Rectal smooth muscle tissue (tissue), 1 donor: ENCODE measurements at regions not wholly inside any gene's neighbourhood (a gene's known extent, or its start where the extent isn't known, plus 50 kb on each side); places are given as distances from the start of the nearest gene placed in this dataset.

Experiments
- H3K27ac ChIP-seq: one replicate; pipeline ENCODE4 v1.7.0; 2013; ENCODE audit warnings: low read depth, low read length, inconsistent platforms
- H3K27me3 ChIP-seq: one replicate; pipeline ENCODE4 v1.7.0; 2013; ENCODE audit warnings: low read length; ENCODE audit not compliant: control insufficient read depth, insufficient read depth
- H3K36me3 ChIP-seq: one replicate; pipeline ENCODE4 v1.7.0; 2013; ENCODE audit warnings: low read length; ENCODE audit not compliant: control insufficient read depth, insufficient read depth
- H3K4me1 ChIP-seq: one replicate; pipeline ENCODE4 v1.7.0; 2013; ENCODE audit warnings: low read length; ENCODE audit not compliant: control insufficient read depth, insufficient read depth
- H3K4me3 ChIP-seq: one replicate; pipeline ENCODE4 v1.7.0; 2013; ENCODE audit warnings: low read length
- H3K9ac ChIP-seq: one replicate; pipeline ENCODE4 v1.7.0; 2013; ENCODE audit warnings: low read length

DNA sequence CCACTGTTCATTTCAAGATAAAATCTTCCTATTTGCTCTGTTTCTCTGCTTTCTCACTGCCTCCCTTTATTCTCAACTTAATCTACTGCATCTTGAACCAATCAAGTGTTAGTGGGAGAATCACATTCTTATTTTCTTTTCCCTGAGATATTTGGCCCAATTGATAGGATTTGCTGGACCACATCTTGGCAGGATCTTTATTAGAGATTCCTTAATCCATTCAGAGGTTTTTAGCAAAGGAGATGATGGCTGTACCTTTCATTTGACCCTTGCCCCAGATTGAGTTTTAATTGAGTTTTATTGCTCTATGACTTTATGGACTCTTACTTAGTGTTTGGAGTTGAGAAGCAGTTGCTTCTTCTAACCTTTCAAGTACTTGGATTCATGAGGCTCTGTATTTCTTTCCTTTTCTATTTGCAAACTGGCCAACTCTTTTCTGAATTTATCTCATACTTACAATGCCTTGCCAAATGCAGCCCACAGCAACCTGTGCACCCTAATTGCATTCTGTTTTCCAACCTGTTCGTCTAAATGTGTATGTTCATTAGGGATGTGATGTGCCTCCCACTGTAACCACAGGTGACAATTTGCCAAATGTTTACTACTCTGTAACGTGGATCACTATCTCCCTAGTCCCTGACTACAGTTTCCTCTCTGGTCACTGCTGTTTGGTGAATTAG is 274.8 kb upstream of the KAZN start:
- H3K4me3 ChIP-seq, result no peak overlapping the region
- no peak overlapping the region for H3K9ac ChIP-seq
- H3K4me1 ChIP-seq, result no peaks in the 10 kb centered on the region
- H3K27ac ChIP-seq, result no peak overlapping the region
- no peaks in the 10 kb centered on the region for H3K27me3 ChIP-seq
- no peaks in the 10 kb centered on the region for H3K36me3 ChIP-seq

DNA sequence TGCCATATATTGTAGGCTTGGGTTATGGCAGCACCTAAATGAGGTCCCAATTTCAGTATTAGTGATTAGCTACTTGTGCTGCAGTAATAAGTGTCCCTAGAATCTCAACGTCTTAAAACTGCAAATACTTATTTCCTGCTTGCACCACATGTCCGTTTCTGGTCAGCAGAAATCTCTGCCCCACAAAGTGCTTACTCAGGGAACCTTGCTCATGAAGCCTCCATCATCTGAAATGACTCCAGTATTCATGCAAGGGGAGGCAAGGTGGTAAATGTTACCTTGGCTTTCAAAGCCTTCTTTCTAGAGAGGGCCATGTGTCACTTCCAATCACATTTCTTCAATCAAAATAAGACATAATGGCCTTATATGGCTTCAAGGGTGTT is 274.2 kb upstream of the KAZN start:
- no peak overlapping the region for H3K9ac ChIP-seq

DNA sequence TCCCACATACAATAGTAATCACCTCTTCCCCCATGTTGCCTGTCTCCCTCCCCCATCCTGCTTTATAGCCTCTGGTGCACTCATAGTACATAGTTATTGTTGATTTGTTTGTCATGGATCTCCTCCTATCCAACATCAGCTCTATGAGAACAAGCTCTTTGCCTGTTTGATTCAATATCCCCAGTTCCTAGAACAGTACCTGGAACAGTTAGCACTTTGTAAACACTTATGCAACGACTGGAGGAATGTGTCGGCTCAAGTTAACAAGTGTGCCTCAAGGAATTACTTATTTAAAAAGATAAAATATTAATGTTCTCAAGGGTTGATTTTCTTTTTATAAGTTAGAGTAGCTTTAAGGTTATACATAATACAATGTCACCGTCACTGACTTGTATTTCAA is 271.6 kb upstream of the KAZN start:
- Histone ChIP-seq H3K36me3 (no peaks in the 10 kb centered on the region), H3K27ac (no peak overlapping the region), H3K9ac (no peak overlapping the region), H3K4me1 (no peaks in the 10 kb centered on the region), H3K27me3 (no peaks in the 10 kb centered on the region), H3K4me3 (no peak overlapping the region)

More for the DNA sequence above, 274.2 kb upstream of the KAZN start:
- Histone ChIP-seq H3K27me3 (no peaks in the 10 kb centered on the region), H3K27ac (no peak overlapping the region), H3K4me1 (no peaks in the 10 kb centered on the region), H3K36me3 (no peaks in the 10 kb centered on the region), H3K4me3 (no peak overlapping the region)

DNA sequence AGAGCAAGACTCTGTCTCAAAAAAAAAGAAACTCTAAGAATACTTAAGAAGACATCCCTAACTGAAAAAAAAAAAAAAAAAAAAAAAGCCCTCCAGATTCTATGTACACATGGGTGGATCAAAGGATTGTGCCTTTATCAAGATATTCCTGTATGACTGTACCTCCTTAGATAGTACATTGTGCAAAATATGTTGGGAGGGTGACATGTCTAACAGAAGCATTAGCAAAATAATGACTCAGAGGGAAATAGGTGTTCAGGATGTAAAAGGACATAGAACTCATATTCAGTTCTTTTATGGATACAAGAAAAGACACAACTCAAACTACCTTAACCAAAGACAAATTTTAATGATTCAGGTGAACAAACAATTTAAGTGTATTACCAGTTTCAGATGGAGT is 269.8 kb upstream of the KAZN start:
- H3K27me3 ChIP-seq, result no peaks in the 10 kb centered on the region
- H3K9ac ChIP-seq, result no peak overlapping the region
- no peaks in the 10 kb centered on the region for H3K4me1 ChIP-seq
- no peaks in the 10 kb centered on the region for H3K36me3 ChIP-seq
- H3K27ac ChIP-seq, result no peak overlapping the region
- H3K4me3 ChIP-seq, result no peak overlapping the region

DNA sequence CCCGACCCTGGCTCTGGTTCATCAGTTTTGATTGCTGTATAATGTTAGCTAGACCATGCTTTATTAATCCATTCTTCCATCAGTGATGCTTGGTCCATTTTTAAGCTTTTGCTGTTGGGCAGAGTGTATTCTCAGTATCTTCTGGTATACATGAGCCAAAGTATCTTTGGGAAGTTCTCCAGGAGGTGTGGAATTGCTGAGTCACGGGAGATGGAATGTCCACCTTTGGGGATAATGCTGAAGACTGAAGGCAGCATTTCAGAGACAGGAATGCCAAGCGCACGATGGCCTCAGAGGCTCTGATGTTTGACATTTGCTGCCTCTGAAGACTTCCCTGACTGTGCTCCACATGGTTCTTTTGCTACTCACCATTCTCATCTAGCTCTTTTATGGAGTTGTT is 266.3 kb upstream of the KAZN start:
- H3K27me3 ChIP-seq, result no peaks in the 10 kb centered on the region
- H3K4me3 ChIP-seq, result no peak overlapping the region
- no peaks in the 10 kb centered on the region for H3K4me1 ChIP-seq
- H3K27ac ChIP-seq, result no peak overlapping the region
- H3K9ac ChIP-seq, result no peak overlapping the region
- no peaks in the 10 kb centered on the region for H3K36me3 ChIP-seq

DNA sequence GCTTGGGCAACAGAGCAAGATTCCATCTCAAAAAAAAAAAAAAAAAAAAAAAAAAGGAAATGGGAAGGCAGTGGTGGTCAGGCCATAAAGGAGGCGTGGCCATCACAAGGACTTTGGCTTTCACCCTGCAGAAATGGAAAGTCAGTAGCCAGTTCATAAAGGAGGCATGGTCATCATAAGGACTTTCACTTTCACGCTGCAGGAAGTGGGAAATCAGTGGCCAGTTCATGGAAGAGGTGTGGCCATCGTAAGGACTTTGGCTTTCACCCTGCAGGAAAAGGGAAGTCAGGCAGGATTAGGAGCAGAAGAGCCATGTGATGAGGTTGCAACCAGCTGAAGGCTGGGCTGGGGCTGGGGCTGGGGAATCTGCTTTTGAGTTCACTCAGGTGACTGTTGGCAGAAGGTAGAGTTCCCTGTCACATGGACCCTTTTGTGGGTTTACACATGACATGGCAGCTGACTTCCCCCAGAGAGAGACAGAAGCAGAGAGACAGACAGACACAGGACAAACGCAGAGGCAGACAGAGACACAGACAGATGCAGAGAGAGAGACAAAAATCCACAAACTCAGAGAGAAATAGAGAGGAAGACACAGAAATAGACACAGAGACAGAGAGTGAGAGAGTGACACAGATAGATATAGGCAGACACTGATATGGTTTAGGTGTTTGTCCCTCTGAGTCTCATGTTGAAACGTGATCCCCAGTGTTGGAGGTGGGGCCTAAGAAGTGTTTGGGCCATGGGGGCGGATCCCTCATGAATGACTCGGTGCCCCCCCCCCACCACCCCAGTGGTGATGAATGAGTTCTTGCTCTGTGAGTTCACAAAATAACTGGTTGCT is 263.9 kb upstream of the KAZN start:
- Histone ChIP-seq H3K27ac (no peak overlapping the region), H3K9ac (no peak overlapping the region), H3K4me1 (no peaks in the 10 kb centered on the region), H3K36me3 (no peaks in the 10 kb centered on the region), H3K4me3 (no peak overlapping the region), H3K27me3 (no peaks in the 10 kb centered on the region)

DNA sequence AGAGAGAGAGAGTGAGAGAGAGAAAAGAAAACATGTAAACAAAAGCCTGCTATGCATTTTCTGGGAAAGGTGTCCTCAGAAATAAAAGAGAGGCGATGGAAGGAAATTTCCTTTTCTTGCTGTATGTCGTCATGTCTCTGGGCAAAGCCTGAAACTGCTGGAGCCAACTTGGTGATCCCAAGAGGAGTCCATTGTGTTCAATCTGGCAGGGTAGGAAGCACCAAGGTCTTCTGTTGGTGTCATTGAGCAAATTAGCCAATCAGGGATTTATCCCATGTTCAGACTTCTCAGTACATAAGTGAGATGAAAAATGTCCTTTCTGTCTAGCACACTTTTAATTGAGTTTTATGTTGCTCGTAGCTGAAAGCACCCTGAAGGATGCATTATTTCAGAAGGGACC is 260.0 kb upstream of the KAZN start:
- Histone ChIP-seq H3K27me3 (no peaks in the 10 kb centered on the region), H3K4me3 (no peak overlapping the region), H3K4me1 (no peaks in the 10 kb centered on the region), H3K36me3 (no peaks in the 10 kb centered on the region), H3K9ac (no peak overlapping the region), H3K27ac (no peak overlapping the region)

DNA sequence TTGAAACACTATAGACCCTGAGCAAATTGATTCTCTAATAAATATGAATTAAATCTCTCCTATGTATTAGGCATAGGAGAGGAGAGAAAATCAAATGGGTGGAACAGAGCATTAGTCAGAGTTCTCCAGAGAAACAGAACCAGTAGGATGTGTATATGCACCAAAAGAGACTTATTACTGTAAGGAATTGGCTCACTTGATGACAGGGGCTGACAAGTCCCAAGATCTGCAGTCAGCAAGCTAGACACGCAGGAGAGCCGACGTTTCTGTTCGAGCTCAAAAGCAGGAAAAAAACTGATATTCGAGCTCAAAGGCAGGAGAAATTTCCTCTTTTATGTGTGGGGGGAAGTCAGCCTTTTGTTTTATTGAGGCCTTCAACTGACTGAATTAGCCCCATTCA is 259.2 kb upstream of the KAZN start:
- Histone ChIP-seq H3K27me3 (no peaks in the 10 kb centered on the region), H3K9ac (no peak overlapping the region), H3K4me1 (no peaks in the 10 kb centered on the region), H3K36me3 (no peaks in the 10 kb centered on the region), H3K4me3 (no peak overlapping the region), H3K27ac (no peak overlapping the region)

DNA sequence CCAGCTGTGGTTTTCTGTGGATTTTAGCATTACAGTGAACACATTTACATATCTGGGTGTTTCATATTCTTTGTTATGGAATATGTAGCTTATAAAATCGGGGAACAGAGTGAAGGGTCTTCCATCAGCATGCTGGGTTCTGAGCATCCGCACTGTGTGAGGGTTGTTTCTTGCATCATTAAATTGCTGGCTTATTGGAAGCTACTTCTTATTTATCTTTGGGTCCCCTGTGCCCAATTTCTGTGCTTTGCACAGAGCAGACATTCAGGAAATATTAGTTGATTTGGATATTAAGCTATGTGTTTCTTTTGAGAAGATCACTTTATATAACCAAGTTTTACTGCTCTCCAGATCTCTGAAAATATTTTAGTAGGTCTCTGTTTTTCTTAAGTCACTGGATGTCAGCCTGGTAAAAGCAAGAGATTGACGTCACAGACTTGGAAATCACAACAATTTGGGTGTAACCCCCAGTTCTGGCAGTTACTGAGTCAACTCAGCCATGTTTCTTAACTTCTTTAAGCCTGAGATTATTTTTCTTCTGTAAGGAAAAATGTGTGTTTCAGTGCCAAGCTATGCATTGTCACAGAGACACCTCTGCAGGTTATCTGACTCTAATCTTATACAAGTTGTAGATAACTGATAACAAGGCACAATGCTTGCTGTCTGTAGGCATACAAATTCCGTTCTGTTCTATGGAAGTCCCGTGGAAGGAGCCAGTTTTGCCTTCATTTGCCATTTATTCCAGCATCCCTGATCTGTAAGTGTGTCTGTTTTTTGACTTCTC is 258.3 kb upstream of the KAZN start:
- H3K36me3 ChIP-seq, result no peaks in the 10 kb centered on the region
- no peak overlapping the region for H3K27ac ChIP-seq
- H3K4me3 ChIP-seq, result no peak overlapping the region
- H3K4me1 ChIP-seq, result no peaks in the 10 kb centered on the region
- no peak overlapping the region for H3K9ac ChIP-seq
- H3K27me3 ChIP-seq, result no peaks in the 10 kb centered on the region

DNA sequence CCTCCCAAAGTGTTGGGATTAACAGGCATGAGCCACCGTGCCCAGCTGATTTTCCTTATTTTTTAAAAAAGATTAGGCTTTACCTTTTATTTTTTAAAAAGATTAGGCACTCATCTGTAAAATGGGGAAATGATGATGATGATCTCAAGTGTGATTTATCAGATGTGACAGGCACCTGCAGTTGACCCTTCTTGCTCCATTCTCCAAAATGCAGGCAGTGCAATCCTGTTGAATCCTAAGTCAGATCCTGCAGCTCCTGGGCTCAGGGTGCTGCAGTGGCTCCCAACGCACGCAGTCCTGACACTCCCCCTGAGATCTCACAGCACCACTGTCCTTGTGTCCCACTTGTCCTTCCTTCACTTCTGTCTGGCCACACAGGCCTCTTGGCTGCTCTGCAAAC is 257.3 kb upstream of the KAZN start:
- Histone ChIP-seq H3K27ac (no peak overlapping the region), H3K4me1 (no peaks in the 10 kb centered on the region), H3K9ac (no peak overlapping the region), H3K36me3 (no peaks in the 10 kb centered on the region), H3K27me3 (no peaks in the 10 kb centered on the region), H3K4me3 (no peak overlapping the region)

DNA sequence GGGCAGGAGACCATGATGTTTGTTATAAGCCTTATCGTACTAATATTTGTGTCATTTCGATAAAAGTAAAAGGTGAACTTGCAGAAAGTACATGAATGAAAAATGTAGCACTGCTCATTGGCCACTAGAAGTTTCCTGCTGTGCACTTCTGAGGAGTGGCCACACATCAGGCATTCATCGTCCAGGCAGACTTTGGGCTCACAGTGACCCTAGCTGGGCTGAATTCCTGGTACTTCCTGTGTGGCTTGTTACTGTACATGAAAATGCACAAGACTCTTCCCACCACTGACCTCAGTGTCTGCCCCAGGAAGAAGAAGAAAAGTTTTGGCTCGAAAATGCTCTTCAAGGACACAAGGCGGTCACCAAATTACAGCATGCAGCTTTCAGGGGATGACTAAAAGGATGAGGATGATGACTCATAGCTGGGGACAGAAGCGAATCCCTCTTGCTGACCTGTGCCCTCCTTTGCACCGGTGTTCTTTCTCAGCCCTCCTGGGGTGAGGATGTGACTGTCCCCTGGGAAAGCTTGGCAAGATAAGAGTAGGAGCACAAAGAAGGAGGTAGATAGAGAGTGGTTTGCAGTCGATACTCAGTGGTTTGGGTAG is 252.4 kb upstream of the KAZN start:
- no peaks in the 10 kb centered on the region for H3K4me1 ChIP-seq
- no peaks in the 10 kb centered on the region for H3K36me3 ChIP-seq
- H3K27ac ChIP-seq, result no peak overlapping the region
- H3K9ac ChIP-seq, result no peak overlapping the region
- H3K4me3 ChIP-seq, result no peak overlapping the region
- H3K27me3 ChIP-seq, result no peaks in the 10 kb centered on the region

DNA sequence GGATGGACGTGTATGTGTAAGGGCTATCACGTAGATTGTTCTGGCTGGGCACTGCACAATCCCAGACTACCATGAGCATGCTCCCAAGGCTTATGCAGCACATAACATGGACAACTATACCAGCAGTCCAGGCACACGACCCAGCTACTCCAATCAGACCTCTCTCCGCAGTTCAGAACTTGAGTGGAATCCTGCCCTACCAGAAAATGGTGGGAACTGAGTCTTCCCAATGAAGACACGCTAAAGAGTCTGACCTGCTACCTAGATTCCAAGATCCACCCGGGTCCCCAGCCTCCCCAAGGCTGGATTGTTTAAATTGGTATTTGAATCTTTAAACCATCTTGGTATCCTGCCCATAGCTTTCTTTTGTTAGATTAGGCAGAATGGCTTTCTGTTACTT is 251.3 kb upstream of the KAZN start:
- Histone ChIP-seq H3K27ac (no peak overlapping the region), H3K27me3 (no peaks in the 10 kb centered on the region), H3K4me3 (no peak overlapping the region), H3K4me1 (no peaks in the 10 kb centered on the region), H3K9ac (no peak overlapping the region), H3K36me3 (no peaks in the 10 kb centered on the region)
